ENCODE measurements at regions not wholly inside any gene's neighbourhood (a gene's known extent, or its start where the extent isn't known, plus 50 kb on each side); places are given as distances from the start of the nearest gene placed in this dataset.

DNA sequence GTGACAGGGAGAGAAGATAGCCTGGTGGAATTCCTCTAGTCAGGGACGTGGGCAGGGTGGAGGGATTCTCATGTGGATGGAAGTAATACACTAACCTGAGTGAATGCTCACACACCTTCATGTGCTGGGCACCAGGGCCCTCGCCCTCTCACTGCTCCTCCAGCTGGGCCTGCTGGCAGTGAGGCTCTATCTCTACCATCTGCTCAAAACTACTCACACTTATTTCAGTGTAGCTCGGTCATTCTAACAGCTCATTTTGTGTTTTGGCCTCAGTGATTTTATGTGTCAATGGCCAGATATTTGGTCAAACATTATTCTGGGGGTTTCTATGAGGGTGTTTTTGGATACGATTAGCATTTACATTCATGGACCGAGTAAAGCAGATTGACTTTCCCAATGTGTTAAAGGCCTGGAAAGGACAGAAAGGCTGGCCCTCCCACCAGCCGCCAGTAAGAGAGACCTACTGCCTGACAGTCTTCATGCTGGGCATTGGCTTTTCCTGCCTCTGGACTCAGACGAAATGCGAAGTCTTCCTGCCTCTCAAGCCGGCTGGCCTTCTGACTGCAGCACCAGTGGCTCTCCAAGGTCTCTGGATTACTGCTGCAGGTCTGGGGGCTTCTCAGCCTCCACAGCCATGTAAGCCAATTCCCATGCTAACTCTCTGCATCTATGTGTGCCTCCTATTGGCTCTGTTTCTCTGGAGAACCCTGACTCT is 335.4 kb downstream of the CXCL12 start:
- no peak overlapping the region for H2AFZ ChIP-seq (ENCODE audit: low read length)
- no peak overlapping the region for H3K23ac ChIP-seq (ENCODE audit: insufficient read length)
- no peaks in the 10 kb centered on the region for H3K9me3 ChIP-seq (ENCODE audit: insufficient read depth in 2 of 2, low read depth in 1 of 2, low read length in 1 of 2)
- H4K8ac ChIP-seq (ENCODE audit: extremely low read depth, insufficient read depth, low read length) = no peak overlapping the region
- no peak overlapping the region for H3K9ac ChIP-seq (replicated peaks in 1 of 4; ENCODE audit: extremely low read depth in 1 of 4, low read depth in 3 of 4, low read length in 3 of 4)
- H3K18ac ChIP-seq (ENCODE audit: extremely low read depth, low read length) = no peak overlapping the region
- FAIRE-seq = no peak
- 82% methylated on average over 9 of the region's 9 CpGs; no CpG with 5 or more reads in 1 of the 2 experiments for WGBS, 2 experiments (ENCODE audit: extremely low coverage in 1 of 2, insufficient coverage in 1 of 2, insufficient read length in 1 of 2, insufficient replicate concordance in 2 of 2, low coverage in 1 of 2, low lambda C conversion rate in 2 of 2, missing lambda C conversion rate in 1 of 2)
- no peak overlapping the region for H3K27ac ChIP-seq (ENCODE audit: low read depth, low read length)
- H2BK120ac ChIP-seq (replicated peaks; ENCODE audit: low read depth, low read length) = no peak overlapping the region
- no peaks in the 10 kb centered on the region for H4K20me1 ChIP-seq (replicated peaks in 1 of 2; ENCODE audit: control insufficient read depth in 1 of 2, insufficient read depth in 2 of 2, low read length in 2 of 2)
- ChIA-PET CTCF (ENCODE audit: partially characterized antibody) (no interaction called here), POLR2A (ENCODE audit: partially characterized antibody) (no interaction called here)
- TF ChIP-seq CHD2 (IDR thresholded peaks at IDR 0.05; ENCODE audit: low read length) (no peak), MAFK (IDR thresholded peaks at IDR 0.05; ENCODE audit: low read depth, low read length) (no peak), CBX8 (IDR thresholded peaks at IDR 0.05; ENCODE audit: borderline replicate concordance, low read depth, low read length) (no peak), BACH1 (IDR thresholded peaks at IDR 0.05; ENCODE audit: low read length) (no peak), JUND (IDR thresholded peaks at IDR 0.05; ENCODE audit: low read length) (no peak), YY1 (IDR thresholded peaks at IDR 0.05; ENCODE audit: low read depth, low read length) (no peak), CBX5 (IDR thresholded peaks at IDR 0.05; ENCODE audit: low read depth, low read length) (no peak), TBP (IDR thresholded peaks at IDR 0.05; ENCODE audit: low read depth, low read length) (no peak), SP2 (IDR thresholded peaks at IDR 0.05; ENCODE audit: low read length) (no peak), SAP30 (IDR thresholded peaks at IDR 0.05; ENCODE audit: insufficient read depth, insufficient replicate concordance, low read length) (no peak)
- TF ChIP-seq, protein P1, sequence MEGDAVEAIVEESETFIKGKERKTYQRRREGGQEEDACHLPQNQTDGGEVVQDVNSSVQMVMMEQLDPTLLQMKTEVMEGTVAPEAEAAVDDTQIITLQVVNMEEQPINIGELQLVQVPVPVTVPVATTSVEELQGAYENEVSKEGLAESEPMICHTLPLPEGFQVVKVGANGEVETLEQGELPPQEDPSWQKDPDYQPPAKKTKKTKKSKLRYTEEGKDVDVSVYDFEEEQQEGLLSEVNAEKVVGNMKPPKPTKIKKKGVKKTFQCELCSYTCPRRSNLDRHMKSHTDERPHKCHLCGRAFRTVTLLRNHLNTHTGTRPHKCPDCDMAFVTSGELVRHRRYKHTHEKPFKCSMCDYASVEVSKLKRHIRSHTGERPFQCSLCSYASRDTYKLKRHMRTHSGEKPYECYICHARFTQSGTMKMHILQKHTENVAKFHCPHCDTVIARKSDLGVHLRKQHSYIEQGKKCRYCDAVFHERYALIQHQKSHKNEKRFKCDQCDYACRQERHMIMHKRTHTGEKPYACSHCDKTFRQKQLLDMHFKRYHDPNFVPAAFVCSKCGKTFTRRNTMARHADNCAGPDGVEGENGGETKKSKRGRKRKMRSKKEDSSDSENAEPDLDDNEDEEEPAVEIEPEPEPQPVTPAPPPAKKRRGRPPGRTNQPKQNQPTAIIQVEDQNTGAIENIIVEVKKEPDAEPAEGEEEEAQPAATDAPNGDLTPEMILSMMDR (IDR thresholded peaks at IDR 0.05; ENCODE audit: control extremely low read depth in 1 of 3, insufficient read depth in 1 of 3, low read depth in 1 of 3, low read length in 3 of 3) = no peak
- no peak overlapping the region for H3K4ac ChIP-seq (replicated peaks; ENCODE audit: insufficient read length, low read depth, low read length)
- H3K56ac ChIP-seq (replicated peaks; ENCODE audit: insufficient read length, low read depth, low read length) = no peak overlapping the region
- no peak overlapping the region for H3K14ac ChIP-seq (ENCODE audit: insufficient read length)
- no peaks in the 10 kb centered on the region for H3K23me2 ChIP-seq (ENCODE audit: low read depth, low read length)
- no peaks in the 10 kb centered on the region for H3K27me3 ChIP-seq (replicated peaks in 1 of 4; ENCODE audit: control insufficient read depth in 3 of 4, extremely low read depth in 1 of 4, insufficient read depth in 3 of 4, low read length in 3 of 4)
- H2BK20ac ChIP-seq (ENCODE audit: low read length) = no peak overlapping the region
- no peak overlapping the region for H4K5ac ChIP-seq (ENCODE audit: insufficient read length, low read depth, low read length)
- H3K79me1 ChIP-seq (ENCODE audit: low read depth, low read length) = no peaks in the 10 kb centered on the region
- no peak overlapping the region for H2BK12ac ChIP-seq (ENCODE audit: low read depth, low read length)
- no peak for DNase-seq (ENCODE audit: low read depth in 1 of 2, low spot score in 2 of 2)
- H4K91ac ChIP-seq (replicated peaks; ENCODE audit: insufficient read length, low read length) = no peak overlapping the region
- no peak overlapping the region for H2BK5ac ChIP-seq (ENCODE audit: low read depth, low read length)
- no peak overlapping the region for H3K4me2 ChIP-seq (ENCODE audit: insufficient read depth in 1 of 2, low read depth in 2 of 2, low read length in 2 of 2)
- H3K36me3 ChIP-seq (ENCODE audit: control insufficient read depth in 2 of 4, insufficient read depth in 4 of 4, low read length in 3 of 4) = no peaks in the 10 kb centered on the region
- H3K4me3 ChIP-seq (ENCODE audit: extremely low read depth in 1 of 4, insufficient read depth in 2 of 4, low read depth in 3 of 4, low read length in 4 of 4) = no peak overlapping the region
- H2AK5ac ChIP-seq (ENCODE audit: low read depth, low read length) = no peak overlapping the region
- peaks cover 0 to 4% (median 0%) of the 10 kb centered on the region in 4 experiments; a peak in 1 of 7 replicates for H3K4me1 ChIP-seq (replicated peaks in 1 of 4; ENCODE audit: control insufficient read depth in 3 of 4, insufficient read depth in 4 of 4, low read length in 3 of 4)
- no peak overlapping the region for H2BK15ac ChIP-seq (ENCODE audit: low read length)
- H3K79me2 ChIP-seq (ENCODE audit: control insufficient read depth in 1 of 2, insufficient read depth in 2 of 2, low read length in 2 of 2) = no peaks in the 10 kb centered on the region

All from H1 (cell line).